ENCODE measurements at regions not wholly inside any gene's neighbourhood (a gene's known extent, or its start where the extent isn't known, plus 50 kb on each side); places are given as distances from the start of the nearest gene placed in this dataset.

DNA sequence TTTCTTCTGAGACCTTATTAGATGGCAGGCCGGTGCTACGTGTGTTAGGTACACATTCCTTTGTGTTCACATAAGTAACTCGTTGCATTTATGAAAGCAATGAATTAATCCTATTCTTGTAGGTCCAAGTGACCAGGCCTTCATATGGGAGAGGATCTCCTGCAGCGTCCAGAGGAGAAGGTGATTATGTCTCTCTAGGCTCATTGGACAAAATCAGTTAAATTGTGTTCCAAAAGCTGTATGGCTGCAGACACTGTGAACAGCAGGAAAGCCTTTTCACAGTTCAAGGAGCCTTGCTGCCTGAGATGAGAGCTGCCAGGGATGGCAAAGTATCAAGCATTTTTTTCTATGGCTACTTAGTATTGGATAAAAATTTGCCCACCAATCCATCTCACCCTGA is 433.1 kb upstream of the FZD8 start:
- TF ChIP-seq, protein P1, sequence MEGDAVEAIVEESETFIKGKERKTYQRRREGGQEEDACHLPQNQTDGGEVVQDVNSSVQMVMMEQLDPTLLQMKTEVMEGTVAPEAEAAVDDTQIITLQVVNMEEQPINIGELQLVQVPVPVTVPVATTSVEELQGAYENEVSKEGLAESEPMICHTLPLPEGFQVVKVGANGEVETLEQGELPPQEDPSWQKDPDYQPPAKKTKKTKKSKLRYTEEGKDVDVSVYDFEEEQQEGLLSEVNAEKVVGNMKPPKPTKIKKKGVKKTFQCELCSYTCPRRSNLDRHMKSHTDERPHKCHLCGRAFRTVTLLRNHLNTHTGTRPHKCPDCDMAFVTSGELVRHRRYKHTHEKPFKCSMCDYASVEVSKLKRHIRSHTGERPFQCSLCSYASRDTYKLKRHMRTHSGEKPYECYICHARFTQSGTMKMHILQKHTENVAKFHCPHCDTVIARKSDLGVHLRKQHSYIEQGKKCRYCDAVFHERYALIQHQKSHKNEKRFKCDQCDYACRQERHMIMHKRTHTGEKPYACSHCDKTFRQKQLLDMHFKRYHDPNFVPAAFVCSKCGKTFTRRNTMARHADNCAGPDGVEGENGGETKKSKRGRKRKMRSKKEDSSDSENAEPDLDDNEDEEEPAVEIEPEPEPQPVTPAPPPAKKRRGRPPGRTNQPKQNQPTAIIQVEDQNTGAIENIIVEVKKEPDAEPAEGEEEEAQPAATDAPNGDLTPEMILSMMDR (IDR thresholded peaks at IDR 0.05): no peak
- no peak for TF ChIP-seq POLR2A (IDR thresholded peaks at IDR 0.05)
- no peak for TF ChIP-seq POLR2AphosphoS5 (IDR thresholded peaks at IDR 0.05)
- no peak for TF ChIP-seq EP300 (IDR thresholded peaks at IDR 0.05)

All from upper lobe of left lung (tissue), 4 donors.